Embryonic facial prominence (tissue), 1 donor: ENCODE measurements at regions not wholly inside any gene's neighbourhood (a gene's known extent, or its start where the extent isn't known, plus 50 kb on each side); places are given as distances from the start of the nearest gene placed in this dataset.
"Not testable (repeated sequence)": the region's sequence is repeated elsewhere in the genome, so short reads cannot be mapped to it uniquely, and the experiment has no call there.

Experiments used
- DNase-seq: peaks from one replicate; pipeline ENCODE4 v3.0.0-alpha.2; 2016; ENCODE audit errors: extremely low spot score

- DNase-seq = no peak
Measured at GRCh38 chr20:6715401-6715941, 52.0 kb upstream of the BMP2 start.

- DNase-seq = no peak
Measured at GRCh38 chr20:6714279-6714711, 53.2 kb upstream of the BMP2 start.

GRCh38 chr20:6711951-6712649, 55.4 kb upstream of the BMP2 start:
- DNase-seq = no peak

GRCh38 chr20:6709910-6710595, 57.4 kb upstream of the BMP2 start:
- DNase-seq = no peak

- DNase-seq = no peak
Measured at GRCh38 chr20:6708010-6708409, 59.5 kb upstream of the BMP2 start.

- no peak for DNase-seq
Measured at GRCh38 chr20:6707321-6707831, 60.1 kb upstream of the BMP2 start.

- no peak for DNase-seq
Measured at GRCh38 chr20:6705926-6706548, 61.4 kb upstream of the BMP2 start.

GRCh38 chr20:6705106-6705766, 62.2 kb upstream of the BMP2 start:
- no peak for DNase-seq

- no peak for DNase-seq
Measured at GRCh38 chr20:6704132-6704861, 63.2 kb upstream of the BMP2 start.

GRCh38 chr20:6703656-6704055, 63.8 kb upstream of the BMP2 start:
- no peak for DNase-seq

GRCh38 chr20:6703047-6703446, 64.4 kb upstream of the BMP2 start:
- DNase-seq = no peak

GRCh38 chr20:6702144-6702543, 65.3 kb upstream of the BMP2 start:
- DNase-seq = no peak

GRCh38 chr20:6700563-6701329, 66.7 kb upstream of the BMP2 start:
- DNase-seq = no peak

- DNase-seq = no peak
Measured at GRCh38 chr20:6699921-6700562, 67.4 kb upstream of the BMP2 start.

GRCh38 chr20:6698723-6699122, 68.8 kb upstream of the BMP2 start:
- no peak for DNase-seq

GRCh38 chr20:6698056-6698455, 69.4 kb upstream of the BMP2 start:
- no peak for DNase-seq

- no peak for DNase-seq
Measured at GRCh38 chr20:6697228-6697972, 70.1 kb upstream of the BMP2 start.

GRCh38 chr20:6696001-6696400, 71.5 kb upstream of the BMP2 start:
- no peak for DNase-seq

- DNase-seq = not testable (repeated sequence)
Measured at GRCh38 chr20:6693808-6694198, 73.7 kb upstream of the BMP2 start.
